HG03378 (cell line): ENCODE measurements at regions not wholly inside any gene's neighbourhood (a gene's known extent, or its start where the extent isn't known, plus 50 kb on each side); places are given as distances from the start of the nearest gene placed in this dataset.
A peak's percentile ranks its signal among the peaks of the same experiment; 100 is the strongest.
"Not testable (repeated sequence)": the region's sequence is repeated elsewhere in the genome, so short reads cannot be mapped to it uniquely, and the experiment has no call there.

Experiments
- ATAC-seq: cut with Tn5 transposase; IDR thresholded peaks from one replicate; pipeline ENCODE4 v1.9.1; 2021; ENCODE audit warnings: mild to moderate bottlenecking, moderate library complexity; ENCODE audit not compliant: unreplicated experiment

GRCh38 chr13:50225193-50226155 is 210.2 kb downstream of the KCNRG start:
- ATAC-seq, result no peak

GRCh38 chr13:50226515-50227155 is 211.4 kb downstream of the KCNRG start:
- ATAC-seq, result peak; percentile 66

- ATAC-seq, result no peak
Measured at GRCh38 chr13:50227361-50227760, 212.1 kb downstream of the KCNRG start.

- ATAC-seq, result no peak
Measured at GRCh38 chr13:50228527-50228926, 213.3 kb downstream of the KCNRG start.

- ATAC-seq, result no peak
Measured at GRCh38 chr13:50229960-50230661, 214.9 kb downstream of the KCNRG start.

GRCh38 chr13:50230662-50230978 is 215.4 kb downstream of the KCNRG start:
- no peak for ATAC-seq

- ATAC-seq, result not testable (repeated sequence)
Measured at GRCh38 chr13:50233574-50233973, 218.3 kb downstream of the KCNRG start.

- no peak for ATAC-seq
Measured at GRCh38 chr13:50235604-50236342, 220.5 kb downstream of the KCNRG start.

- ATAC-seq, result peak; percentile 96
Measured at GRCh38 chr13:50236898-50237318, 221.7 kb downstream of the KCNRG start.

GRCh38 chr13:50238922-50239321 is 223.7 kb downstream of the KCNRG start:
- no peak for ATAC-seq

- no peak for ATAC-seq
Measured at GRCh38 chr13:50241479-50241878, 226.2 kb downstream of the KCNRG start.

GRCh38 chr13:50243931-50244330 is 228.7 kb downstream of the KCNRG start:
- no peak for ATAC-seq

GRCh38 chr13:50244355-50244712 is 229.1 kb downstream of the KCNRG start:
- no peak for ATAC-seq

GRCh38 chr13:50244713-50245574 is 229.7 kb downstream of the KCNRG start:
- ATAC-seq, result peak; percentile 95

GRCh38 chr13:50247223-50247622 is 232.0 kb downstream of the KCNRG start:
- no peak for ATAC-seq

GRCh38 chr13:50248516-50249143 is 233.4 kb downstream of the KCNRG start:
- no peak for ATAC-seq

GRCh38 chr13:50249144-50249521 is 233.9 kb downstream of the KCNRG start:
- no peak for ATAC-seq

GRCh38 chr13:50250401-50250800 is 235.2 kb downstream of the KCNRG start:
- no peak for ATAC-seq

- peak; percentile 59 for ATAC-seq
Measured at GRCh38 chr13:50255639-50256038, 240.4 kb downstream of the KCNRG start.
